ENCODE measurements at regions not wholly inside any gene's neighbourhood (a gene's known extent, or its start where the extent isn't known, plus 50 kb on each side); places are given as distances from the start of the nearest gene placed in this dataset.
A peak's percentile ranks its signal among the peaks of the same experiment; 100 is the strongest.

DNA sequence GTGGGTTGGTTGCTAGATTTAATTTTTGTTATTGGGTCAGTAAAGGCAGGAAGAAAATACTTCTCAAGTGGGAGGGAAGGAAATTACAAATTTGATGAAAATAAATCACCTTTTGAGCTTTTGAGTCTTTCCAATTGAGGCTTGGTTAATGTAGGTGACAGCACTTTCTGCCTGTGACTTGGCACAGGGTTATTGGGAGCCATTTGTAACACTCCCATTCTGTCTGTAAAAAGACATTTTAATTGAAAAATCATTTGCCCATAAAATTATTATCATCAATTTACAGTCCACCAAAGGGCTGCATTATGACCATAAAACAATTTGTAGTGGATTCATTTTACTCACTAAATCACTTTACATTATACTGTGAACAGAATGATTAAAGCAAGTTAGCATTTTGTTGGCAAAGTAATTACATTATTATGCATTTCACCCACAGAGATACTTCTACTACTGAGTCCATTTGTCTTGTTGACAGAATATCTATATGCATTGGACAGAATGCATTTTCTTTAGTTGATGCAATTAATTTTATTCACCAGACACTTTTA lies 974.6 kb downstream of the UQCRFS1 start:
- no peak for DNase-seq

DNA sequence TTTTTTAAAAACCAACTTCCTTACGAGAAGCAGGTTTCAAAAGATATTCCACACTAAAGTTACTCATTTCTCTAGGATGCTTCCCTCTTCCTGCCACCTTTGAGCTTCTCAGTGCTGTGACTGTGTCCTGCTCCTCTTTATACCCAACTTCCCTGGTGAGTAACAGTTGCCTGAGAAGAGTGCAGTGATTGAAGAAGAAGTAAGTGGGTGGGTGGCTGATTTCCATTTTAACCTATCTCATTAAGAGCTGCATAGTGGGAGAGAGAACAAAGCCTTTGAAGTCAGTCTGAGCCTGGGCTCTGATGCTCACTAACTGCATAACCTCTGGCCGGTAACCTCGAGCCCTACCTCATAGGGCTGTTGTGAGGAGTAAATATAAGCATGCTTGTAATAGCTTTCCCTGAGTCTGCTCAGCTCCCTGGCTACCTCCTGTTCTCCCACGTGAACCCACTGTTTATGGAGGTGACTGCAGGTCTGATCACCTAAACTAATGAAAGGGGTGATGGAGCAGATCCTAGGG lies 977.3 kb downstream of the UQCRFS1 start:
- DNase-seq: no peak

DNA sequence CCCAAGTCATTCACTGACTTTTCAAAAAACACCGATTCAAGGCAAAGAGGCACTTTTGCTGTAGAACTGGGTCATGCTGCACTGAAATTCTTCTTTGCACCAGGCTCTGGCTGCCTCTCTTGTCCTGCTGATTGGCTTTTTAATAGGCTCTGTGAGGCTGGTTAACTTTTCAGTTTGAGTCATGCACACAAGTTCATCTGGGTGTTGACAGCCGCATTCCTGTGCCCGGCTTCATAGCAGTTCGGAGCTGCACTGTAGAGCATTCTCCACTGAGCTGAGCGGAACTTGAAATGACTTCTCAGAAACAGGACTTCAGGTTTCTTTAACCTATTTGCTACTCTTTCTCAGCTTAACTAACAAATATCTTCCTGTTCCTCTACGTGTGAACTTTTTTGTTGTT lies 978.3 kb downstream of the UQCRFS1 start:
- DNase-seq: no peak

DNA sequence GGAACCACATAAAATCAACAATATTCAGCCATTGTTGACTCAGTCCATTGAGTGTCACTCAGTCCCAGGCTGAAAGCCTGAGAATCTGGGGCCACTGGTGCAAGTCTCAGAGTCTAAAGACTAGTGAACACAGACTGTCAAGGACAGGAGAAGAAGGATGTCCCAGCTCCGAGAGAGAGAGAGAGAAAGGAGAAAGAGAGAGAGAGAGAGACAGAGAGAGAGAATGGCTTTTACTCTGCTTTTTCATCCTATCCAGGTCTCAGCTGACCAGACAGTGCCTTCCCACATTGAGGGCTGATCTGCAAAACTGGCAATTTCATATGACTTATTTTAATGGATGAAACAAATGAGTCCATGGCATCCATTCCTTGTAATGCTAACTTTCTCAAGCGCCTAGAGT lies 984.1 kb downstream of the UQCRFS1 start:
- no peak for DNase-seq

DNA sequence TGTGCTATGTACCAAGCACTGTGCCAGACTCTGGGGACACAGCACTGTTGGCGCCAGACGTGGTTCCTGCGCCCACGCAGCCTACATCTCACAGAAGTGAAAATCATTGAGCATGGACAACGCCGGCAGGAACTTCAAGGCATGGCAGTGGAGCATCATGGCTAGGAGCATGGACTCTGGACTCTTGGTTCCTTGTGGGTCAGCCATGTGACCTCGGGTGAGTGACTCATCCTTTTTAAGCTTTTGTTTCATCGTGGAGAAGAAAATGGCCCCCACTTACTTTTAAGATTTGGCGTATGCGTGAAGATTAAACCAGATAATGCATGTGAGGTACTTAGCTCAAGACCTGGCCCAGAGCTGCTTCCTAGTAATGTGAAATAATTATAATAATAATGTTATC lies 988.5 kb downstream of the UQCRFS1 start:
- DNase-seq: no peak

DNA sequence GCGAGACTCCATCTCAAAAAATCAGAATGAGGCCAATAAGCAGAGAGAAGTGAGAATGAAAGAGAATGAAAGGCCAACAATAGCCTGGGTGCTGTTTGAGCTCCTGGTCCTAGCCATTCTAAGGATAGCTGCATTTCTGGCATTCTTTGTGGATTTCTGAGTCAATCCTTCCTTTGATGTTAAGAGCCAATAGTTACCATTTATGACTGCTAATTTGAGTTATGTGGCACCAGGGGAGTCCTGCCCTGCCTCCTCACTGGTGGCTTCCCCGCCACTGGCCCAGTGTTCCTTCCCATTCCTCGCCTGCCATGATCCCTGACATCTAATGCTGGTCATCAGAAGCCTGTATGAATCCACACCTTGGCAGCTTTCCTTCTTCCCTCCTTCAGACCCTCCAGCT lies 991.2 kb downstream of the UQCRFS1 start:
- no peak for DNase-seq

DNA sequence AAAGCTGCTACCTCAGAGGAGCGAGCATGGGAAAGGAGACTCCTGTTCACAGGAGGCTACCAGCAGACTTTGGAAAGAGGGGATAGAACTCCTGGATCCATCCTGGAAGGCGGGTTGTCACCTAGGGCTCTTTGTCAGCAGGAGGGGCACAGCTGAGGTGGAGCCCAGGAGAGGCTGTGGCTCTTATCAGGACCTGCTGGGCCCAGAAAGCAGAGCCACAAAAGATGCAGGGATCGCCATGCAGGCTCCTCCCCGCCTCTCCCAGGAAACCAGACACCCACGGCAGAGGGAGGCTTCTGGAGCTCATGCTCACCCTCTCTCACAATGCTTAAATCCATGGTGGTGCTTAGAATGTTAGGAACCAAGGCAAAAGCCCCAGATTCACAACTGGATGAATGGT lies 994.2 kb downstream of the UQCRFS1 start:
- no peak for DNase-seq

DNA sequence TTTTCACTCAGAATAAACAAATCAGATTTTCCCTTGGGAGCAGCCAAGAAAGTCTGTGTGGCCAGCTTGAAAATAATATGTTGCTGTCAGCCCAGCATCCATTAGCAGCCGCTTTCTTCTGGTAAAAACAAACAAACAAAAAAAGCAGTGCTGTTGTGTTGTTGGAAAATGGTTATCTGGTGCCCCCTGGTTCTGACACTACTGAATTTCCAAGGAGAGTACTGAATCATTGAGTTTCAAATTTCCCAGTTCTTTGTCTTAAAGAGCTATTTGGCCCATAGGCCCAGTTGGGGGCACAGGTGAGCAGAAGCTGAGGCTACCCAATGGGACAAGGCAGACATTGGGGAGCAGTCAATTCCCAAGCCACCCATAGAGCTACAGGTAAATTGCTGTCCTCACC lies 995.9 kb downstream of the UQCRFS1 start:
- no peak for DNase-seq

DNA sequence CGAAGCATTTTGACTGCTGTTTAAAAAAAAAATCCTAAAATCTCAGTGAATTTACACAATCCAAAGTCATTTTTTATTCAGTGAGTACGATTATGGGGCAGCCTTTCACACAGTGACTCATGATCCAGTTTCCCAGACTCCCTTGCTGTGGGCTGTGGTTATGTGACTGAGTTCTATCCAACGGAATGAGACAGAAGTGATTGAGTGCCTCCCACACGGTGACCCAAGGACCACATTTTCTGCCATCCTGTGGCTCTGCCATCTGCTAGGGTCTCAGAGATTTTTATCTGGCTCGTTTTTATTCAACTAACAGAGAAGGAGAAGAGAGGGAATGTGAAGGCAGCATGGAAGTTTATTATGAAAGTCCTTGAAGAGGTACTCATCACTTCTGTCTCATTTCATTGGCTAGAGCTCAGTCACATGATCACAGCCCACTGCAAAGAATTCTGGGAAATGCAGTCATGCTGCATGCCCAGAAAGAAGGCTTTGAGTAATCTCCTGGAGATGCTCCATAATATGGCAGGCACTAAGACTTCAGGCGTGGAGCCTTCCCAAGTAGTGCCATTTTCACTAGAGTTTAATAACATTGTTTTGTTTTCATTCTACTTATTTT lies 999.4 kb downstream of the UQCRFS1 start:
- no peak for DNase-seq

DNA sequence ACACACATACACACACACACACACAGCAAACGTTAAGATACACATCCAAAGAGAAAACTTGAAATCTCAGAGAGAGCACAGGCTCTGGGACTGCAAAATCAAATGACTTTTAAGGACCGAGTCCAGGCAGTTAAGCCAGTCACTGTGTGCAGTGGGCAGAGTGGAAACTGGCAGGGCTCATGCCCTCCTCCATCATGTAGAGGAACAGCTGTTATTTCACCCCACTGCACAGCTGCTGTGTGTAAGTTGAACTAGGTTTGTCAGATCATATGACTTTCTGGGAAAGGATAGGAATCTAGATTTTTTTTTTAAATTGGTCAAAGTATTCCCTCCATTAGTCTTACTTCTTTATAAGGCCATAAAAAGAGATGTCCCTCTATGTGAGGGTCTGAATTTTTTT lies 1002.1 kb downstream of the UQCRFS1 start:
- DNase-seq: peak; percentile 36

DNA sequence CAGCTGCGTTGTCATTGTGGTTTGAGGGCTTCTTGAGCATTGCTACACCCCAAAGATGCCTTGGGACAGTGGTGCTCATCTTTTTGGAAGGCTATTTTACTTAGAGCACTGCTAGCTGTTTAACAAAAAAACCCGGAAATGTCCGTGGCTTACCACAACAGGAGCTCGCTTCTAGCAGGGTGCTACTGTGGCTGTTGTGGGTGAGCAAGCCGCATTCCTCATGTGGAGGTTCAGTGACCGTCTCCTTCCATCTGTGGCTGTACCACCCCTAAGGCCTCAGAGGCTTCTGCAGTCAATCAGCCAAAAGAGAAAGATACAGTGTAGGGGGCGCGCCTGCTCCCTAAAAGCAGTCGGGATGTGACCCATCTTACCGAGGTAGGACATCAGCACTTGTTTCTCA lies 1004.2 kb downstream of the UQCRFS1 start:
- no peak for DNase-seq

DNA sequence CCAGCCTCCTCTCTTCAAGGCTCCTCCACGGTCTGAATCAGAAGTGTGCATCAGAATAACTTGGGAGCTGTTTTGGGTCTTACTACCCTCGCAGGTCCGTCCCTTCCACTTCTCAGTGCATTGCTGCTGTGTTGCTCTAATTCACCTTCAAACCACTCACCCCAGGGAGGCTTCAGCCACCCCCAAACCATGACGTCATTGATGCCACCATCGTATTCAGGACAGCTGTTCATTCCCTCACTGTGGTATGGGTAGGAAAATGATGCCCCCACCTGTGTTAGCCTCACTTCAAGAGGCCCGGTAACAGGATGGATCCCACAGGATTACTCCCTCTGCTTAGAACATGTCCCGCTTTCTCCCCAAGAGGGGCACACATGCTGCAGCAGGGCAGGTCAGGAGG lies 1005.7 kb downstream of the UQCRFS1 start:
- DNase-seq: no peak

DNA sequence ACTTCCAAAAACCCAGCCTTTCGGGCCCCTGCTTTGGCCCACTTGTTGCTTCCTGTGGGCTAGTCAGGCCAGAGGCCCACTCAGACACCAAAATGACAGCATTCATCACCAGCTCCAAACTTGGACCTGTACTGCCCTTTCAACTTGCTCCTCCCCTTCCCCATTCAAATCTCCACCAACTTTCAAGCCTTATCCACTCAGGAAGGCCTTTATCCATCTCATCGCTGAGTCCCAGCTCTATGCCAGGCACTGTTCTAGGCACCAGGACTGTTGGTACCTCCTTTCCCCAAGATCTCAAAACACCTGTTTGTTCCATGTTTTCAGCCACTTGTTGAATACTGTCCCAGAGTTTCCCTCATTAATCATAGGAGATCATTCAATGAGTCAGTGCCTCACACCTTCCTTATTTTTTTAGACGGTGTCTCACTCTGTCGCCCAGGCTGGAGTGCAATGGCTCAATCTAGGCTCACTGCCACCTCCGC lies 1011.4 kb downstream of the UQCRFS1 start:
- DNase-seq: no peak

DNA sequence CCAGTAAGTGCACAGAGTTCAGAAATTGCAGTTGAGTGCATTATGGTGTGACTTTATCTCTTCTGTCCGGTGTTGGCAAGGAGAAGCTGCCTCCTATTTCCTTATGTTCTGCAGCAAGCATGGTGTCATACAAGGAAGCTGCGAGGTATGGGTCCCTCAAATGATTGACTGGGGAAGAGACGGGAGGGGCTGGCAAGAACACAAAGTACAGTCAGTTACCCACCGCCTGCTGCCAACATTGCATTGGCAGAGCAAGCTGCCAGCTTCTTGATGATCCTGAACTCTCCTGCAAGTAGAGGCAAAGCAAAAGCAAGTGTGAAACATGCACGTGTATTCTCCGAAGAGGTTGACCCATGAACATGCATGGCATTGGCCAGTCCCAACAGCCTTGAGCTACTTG lies 1013.6 kb downstream of the UQCRFS1 start:
- no peak for DNase-seq

DNA sequence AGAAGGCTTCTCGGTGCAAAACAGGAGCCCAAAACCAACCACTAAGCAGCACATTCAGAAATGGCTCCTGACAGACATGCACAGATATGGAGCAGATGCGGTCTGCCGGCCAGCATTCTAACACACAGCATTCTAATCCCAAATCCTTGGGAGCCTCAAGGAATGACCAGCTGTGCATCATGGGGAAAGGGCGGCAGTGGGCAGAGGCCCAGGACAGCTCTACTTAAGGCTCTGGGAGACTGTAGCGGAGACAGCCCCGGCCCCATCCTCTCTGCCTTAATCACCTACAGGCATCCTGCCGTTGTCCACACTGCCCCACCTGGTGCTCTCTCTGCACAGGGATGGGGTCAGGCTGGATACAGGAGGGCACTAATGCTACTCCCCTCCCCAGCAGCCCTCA lies 1016.0 kb downstream of the UQCRFS1 start:
- peak; percentile 29 for DNase-seq

DNA sequence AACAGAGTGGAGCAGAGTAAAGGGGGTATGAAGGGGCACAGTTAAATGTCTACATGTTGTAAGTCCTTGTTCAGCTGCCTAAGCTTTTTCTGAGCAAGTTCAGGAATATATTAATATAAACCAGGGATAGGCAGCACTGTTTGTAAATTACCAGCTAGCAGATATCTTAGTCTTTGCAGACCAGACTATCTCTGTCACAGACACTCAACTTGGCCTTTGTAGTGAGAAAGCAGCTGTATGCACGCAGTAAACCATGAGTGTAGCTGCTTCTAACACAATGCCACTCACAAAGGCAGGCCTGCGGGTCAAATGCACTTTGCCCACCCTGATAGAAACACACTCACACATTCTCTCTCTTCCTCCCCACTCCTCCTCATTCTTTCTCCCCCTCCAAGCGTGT lies 1016.9 kb downstream of the UQCRFS1 start:
- DNase-seq: no peak

DNA sequence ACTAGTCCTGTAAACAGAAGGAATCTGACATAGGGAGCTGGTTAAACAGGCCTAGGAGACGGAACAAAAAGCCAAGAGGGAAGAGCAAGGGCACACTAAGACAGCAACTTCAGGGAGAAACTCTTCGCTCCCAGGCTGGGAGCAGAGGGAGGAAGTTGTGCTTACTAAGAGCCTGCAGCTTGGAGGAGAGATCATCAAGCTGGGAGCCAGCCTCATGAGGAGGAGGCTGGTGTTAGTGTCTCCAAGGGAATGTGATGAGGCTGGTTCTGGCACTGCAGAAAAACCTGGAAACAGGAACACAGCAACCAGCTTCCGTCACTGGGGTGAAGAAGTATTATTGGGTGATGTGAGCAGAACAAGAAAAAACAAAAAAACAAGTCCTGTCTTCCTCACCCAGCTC lies 1027.3 kb downstream of the UQCRFS1 start:
- no peak for DNase-seq

DNA sequence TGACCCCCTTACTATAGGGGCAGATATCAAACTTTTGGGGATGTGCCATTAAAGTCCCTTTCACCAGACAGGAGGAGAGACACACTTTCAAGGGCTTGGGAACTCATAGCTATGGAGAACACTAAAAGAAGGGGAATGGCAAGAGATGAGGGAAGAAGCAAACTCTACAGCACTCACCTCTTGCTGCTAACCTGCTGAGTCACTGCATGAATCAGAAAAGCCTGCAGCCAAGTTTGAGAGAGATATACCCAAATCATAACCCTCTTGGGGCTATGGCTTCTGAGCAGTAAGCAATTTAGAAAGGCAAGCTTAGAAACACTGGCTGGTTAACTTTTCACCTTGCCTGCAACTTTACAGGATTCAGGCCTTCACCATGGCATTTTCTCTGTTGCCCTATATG lies 1028.0 kb downstream of the UQCRFS1 start:
- DNase-seq: no peak

DNA sequence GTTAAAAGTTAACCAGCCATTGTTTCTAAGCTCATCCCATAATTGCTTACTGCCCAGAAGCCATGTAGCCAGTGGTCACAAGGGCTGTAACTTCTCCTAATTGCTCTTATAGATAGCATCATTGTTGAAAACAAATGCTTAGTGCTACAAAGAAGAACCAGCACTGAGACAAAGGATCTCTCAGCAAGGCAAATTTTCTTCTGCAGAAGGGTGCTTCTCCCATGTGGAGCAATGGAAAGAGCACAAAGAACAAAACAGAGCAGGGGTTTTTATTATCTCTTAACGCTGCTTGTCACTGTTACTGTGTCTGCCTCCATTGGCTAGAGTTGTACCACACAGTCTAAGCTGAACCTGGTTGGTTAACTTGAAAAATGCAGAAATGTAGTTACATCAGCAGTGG lies 1036.8 kb downstream of the UQCRFS1 start:
- no peak for DNase-seq

DNA sequence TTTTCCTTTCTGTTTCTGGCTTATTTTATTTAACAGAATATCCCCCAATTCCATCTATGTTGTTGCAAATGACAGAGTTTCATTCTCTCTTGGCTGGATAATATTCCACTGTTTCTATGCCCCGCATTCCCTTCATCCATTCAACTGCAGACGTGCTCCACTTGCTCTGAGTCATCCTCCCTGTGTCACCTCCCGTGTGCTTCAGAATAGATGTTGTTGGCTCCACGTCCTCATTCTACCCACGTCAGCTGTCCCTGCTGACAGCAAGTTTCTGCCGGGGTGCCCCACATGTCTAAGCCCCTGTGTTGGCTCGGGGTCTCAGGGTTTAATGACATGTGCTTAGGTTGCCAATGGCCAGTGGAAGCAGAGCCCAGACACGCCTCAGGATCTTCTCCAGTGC lies 1041.0 kb downstream of the UQCRFS1 start:
- DNase-seq: no peak

DNA sequence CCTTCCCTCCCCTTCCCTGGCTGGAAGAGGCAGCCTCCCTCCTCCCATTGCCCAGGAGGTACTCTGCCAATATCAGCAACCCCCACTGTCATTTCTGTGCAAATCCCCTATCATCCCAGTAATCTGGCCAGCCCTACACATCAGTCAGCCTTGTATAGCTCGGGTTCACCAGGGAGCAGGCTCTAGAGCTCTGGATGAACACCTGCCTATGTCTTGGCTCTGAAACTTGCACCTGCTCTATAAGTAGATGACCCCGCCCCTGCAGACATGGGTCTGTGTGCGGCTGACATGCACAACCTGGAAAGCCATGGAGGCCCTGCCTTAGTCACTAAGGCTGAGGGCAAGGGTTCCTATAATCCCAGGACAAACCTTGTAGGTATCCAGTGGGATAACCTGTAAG lies 1042.9 kb downstream of the UQCRFS1 start:
- DNase-seq: peak; percentile 21

DNA sequence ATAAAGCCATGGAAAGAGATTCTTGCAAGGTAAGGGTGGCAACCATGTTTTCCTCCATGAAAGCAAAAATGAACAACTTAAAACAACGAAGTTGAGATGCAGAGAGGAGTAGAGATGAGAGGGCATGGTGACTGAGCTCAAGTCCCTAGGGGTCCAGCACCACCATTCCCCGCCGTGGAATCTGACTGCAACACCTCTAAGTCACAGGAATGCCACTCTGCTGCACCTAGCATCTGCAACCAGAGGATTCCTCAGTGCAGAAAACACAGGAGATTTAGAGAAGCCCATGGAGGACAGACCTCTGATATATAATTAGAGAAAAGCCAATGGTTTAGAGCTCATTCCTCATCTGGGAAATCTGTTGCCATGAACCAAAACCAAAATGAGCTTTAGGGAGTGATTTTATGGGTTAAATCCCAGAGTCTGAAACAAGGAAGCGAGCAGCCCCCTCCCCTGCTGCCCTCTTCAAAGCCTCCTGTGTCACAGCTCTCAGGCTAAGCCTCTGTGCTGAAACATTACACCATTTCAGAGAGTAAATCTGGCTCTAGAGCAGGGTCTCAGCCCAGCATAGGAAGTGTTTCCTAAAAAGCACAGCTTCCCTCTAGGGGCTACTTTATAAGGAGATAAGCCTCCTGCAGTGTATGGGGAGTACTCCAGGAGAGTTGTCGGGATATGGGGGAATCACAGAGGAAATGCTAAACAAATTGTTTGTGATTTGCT lies 1043.6 kb downstream of the UQCRFS1 start:
- no peak for DNase-seq

DNA sequence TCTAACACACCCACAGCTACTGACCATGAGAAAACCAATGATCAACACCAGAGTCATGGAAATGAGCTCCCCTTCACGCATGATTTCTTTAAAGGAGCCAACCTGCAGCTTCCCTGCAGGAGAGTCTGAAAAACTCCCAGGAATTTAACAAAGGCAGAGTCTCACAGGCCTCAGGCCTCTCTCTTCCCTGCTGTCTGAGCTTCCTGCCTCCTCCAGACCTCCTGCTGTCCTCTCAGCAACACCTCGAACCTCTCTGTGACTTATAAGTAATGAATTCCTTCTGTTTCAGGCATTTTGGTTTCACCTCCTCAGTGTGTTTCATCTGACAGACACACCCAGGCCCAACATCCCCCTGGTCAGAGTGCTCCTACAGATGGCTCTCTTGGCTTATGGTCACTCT lies 1044.4 kb downstream of the UQCRFS1 start:
- no peak for DNase-seq

DNA sequence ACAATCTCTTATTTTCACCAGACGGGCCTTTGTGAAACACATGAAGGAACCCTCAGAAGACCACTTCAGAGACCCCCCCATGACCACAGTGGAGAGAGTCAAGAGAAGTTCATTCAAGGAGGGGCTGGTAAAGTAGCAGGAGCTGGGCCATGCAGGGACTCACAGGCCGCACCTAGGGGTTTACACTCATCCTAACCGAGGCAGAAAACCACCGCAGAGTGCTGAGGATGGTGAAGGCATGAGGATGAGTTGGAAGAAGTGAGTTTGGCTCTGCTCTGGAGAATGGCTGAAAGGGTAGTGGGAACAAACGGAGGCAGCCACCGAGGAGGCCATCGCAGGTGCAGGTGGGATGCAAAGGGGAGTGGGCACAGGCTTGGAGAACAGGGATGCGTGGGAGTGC lies 1046.9 kb downstream of the UQCRFS1 start:
- no peak for DNase-seq
